Endothelial cell of hepatic sinusoid (primary cell): ENCODE measurements at regions not wholly inside any gene's neighbourhood (a gene's known extent, or its start where the extent isn't known, plus 50 kb on each side); places are given as distances from the start of the nearest gene placed in this dataset.

Experiments
- in situ Hi-C: cut with HindIII; loops from 2 replicates; pipeline ENCODE4 v1.10.0; 2017; ENCODE audit warnings: low sequenced_read_pairs

GRCh38 chr13:22263185-22263584, 592.3 kb downstream of the FGF9 start:
- in situ Hi-C loops: no loop called here

GRCh38 chr13:22265563-22265962, 594.7 kb downstream of the FGF9 start:
- in situ Hi-C loops: no loop called here

- in situ Hi-C loops: no loop called here
Observed at GRCh38 chr13:22270881-22271280, 600.0 kb downstream of the FGF9 start.

- in situ Hi-C loops: no loop called here
Observed at GRCh38 chr13:22271903-22272302, 601.0 kb downstream of the FGF9 start.

- in situ Hi-C loops: no loop called here
Observed at GRCh38 chr13:22275393-22275792, 604.5 kb downstream of the FGF9 start.

- in situ Hi-C loops: no loop called here
Observed at GRCh38 chr13:22276616-22277015, 605.7 kb downstream of the FGF9 start.

- in situ Hi-C loops: no loop called here
Observed at GRCh38 chr13:22278336-22278929, 607.6 kb downstream of the FGF9 start.

- in situ Hi-C loops: no loop called here
Observed at GRCh38 chr13:22285867-22286266, 615.0 kb downstream of the FGF9 start.

GRCh38 chr13:22286338-22286737, 615.5 kb downstream of the FGF9 start:
- in situ Hi-C loops: no loop called here

- in situ Hi-C loops: no loop called here
Observed at GRCh38 chr13:22287343-22287920, 616.6 kb downstream of the FGF9 start.

- in situ Hi-C loops: no loop called here
Observed at GRCh38 chr13:22288496-22288895, 617.6 kb downstream of the FGF9 start.

GRCh38 chr13:22289711-22290110, 618.8 kb downstream of the FGF9 start:
- in situ Hi-C loops: no loop called here

GRCh38 chr13:22298530-22298929, 627.7 kb downstream of the FGF9 start:
- in situ Hi-C loops: no loop called here

GRCh38 chr13:22311734-22312404, 641.0 kb downstream of the FGF9 start:
- in situ Hi-C loops: no loop called here

GRCh38 chr13:22312405-22312803, 641.5 kb downstream of the FGF9 start:
- in situ Hi-C loops: no loop called here

GRCh38 chr13:22316494-22317025, 645.7 kb downstream of the FGF9 start:
- in situ Hi-C loops: no loop called here

GRCh38 chr13:22320991-22321390, 650.1 kb downstream of the FGF9 start:
- in situ Hi-C loops: no loop called here

GRCh38 chr13:22325761-22326160, 654.9 kb downstream of the FGF9 start:
- in situ Hi-C loops: no loop called here

GRCh38 chr13:22332416-22332815, 661.5 kb downstream of the FGF9 start:
- in situ Hi-C loops: no loop called here

- in situ Hi-C loops: no loop called here
Observed at GRCh38 chr13:22336460-22336859, 665.6 kb downstream of the FGF9 start.

- in situ Hi-C loops: no loop called here
Observed at GRCh38 chr13:22357132-22357531, 686.3 kb downstream of the FGF9 start.

- in situ Hi-C loops: no loop called here
Observed at GRCh38 chr13:22369090-22369489, 698.2 kb downstream of the FGF9 start.
